ENCODE measurements at regions not wholly inside any gene's neighbourhood (a gene's known extent, or its start where the extent isn't known, plus 50 kb on each side); places are given as distances from the start of the nearest gene placed in this dataset.

- intact Hi-C loops (cut with micrococcal nuclease), result no loop called here
- no peak for DNase-seq
- H3K9me3 Mint-ChIP-seq, result no peaks in the 10 kb centered on the region
- H3K4me1 Mint-ChIP-seq, result no peaks in the 10 kb centered on the region
- H3K4me3 Mint-ChIP-seq, result no peak overlapping the region
- no peaks in the 10 kb centered on the region for H3K36me3 Mint-ChIP-seq (ENCODE audit: low read depth)
- H3K27me3 Mint-ChIP-seq, result peaks cover 19% of the 10 kb centered on the region
- no peak overlapping the region for H3K27ac Mint-ChIP-seq
Observed at GRCh38 chr2:199679883-199680282, 171.1 kb downstream of the FTCDNL1 start.

GRCh38 chr2:199677881-199678280 is 173.1 kb downstream of the FTCDNL1 start:
- H3K4me1 Mint-ChIP-seq, result no peaks in the 10 kb centered on the region
- H3K27me3 Mint-ChIP-seq, result peaks cover 19% of the 10 kb centered on the region
- H3K9me3 Mint-ChIP-seq, result no peaks in the 10 kb centered on the region
- no peak overlapping the region for H3K27ac Mint-ChIP-seq
- no peak overlapping the region for H3K4me3 Mint-ChIP-seq
- no peak for DNase-seq
- H3K36me3 Mint-ChIP-seq (ENCODE audit: low read depth), result no peaks in the 10 kb centered on the region
- intact Hi-C loops (cut with micrococcal nuclease), result no loop called here

GRCh38 chr2:199668645-199669044 is 182.3 kb downstream of the FTCDNL1 start:
- intact Hi-C loops (cut with micrococcal nuclease), result no loop called here
- H3K27me3 Mint-ChIP-seq, result peaks cover 7% of the 10 kb centered on the region
- no peak overlapping the region for H3K4me3 Mint-ChIP-seq
- no peaks in the 10 kb centered on the region for H3K36me3 Mint-ChIP-seq (ENCODE audit: low read depth)
- no peaks in the 10 kb centered on the region for H3K4me1 Mint-ChIP-seq
- H3K27ac Mint-ChIP-seq, result no peak overlapping the region
- DNase-seq, result no peak
- H3K9me3 Mint-ChIP-seq, result no peaks in the 10 kb centered on the region

- intact Hi-C loops (cut with micrococcal nuclease), result no loop called here
- Mint-ChIP-seq H3K36me3 (ENCODE audit: low read depth) (no peaks in the 10 kb centered on the region), H3K27ac (no peak overlapping the region), H3K4me1 (no peaks in the 10 kb centered on the region), H3K27me3 (peaks cover 15% of the 10 kb centered on the region), H3K9me3 (no peaks in the 10 kb centered on the region), H3K4me3 (no peak overlapping the region)
- no peak for DNase-seq
Observed at GRCh38 chr2:199663157-199663556, 187.8 kb downstream of the FTCDNL1 start.

GRCh38 chr2:199662255-199662654 is 188.7 kb downstream of the FTCDNL1 start:
- Mint-ChIP-seq H3K9me3 (peaks cover 4% of the 10 kb centered on the region), H3K27me3 (peaks cover 23% of the 10 kb centered on the region), H3K4me3 (no peak overlapping the region), H3K27ac (no peak overlapping the region), H3K36me3 (ENCODE audit: low read depth) (no peaks in the 10 kb centered on the region), H3K4me1 (no peaks in the 10 kb centered on the region)
- DNase-seq, result no peak
- intact Hi-C loops (cut with micrococcal nuclease), result no loop called here

- no peaks in the 10 kb centered on the region for H3K36me3 Mint-ChIP-seq (ENCODE audit: low read depth)
- peaks cover 4% of the 10 kb centered on the region for H3K9me3 Mint-ChIP-seq
- DNase-seq, result no peak
- H3K4me3 Mint-ChIP-seq, result no peak overlapping the region
- no peak overlapping the region for H3K27ac Mint-ChIP-seq
- H3K27me3 Mint-ChIP-seq, result peaks cover 29% of the 10 kb centered on the region
- H3K4me1 Mint-ChIP-seq, result no peaks in the 10 kb centered on the region
- intact Hi-C loops (cut with micrococcal nuclease), result no loop called here
Observed at GRCh38 chr2:199660167-199660566, 190.8 kb downstream of the FTCDNL1 start.

GRCh38 chr2:199659207-199659606 is 191.8 kb downstream of the FTCDNL1 start:
- Mint-ChIP-seq H3K4me1 (no peaks in the 10 kb centered on the region), H3K36me3 (ENCODE audit: low read depth) (no peaks in the 10 kb centered on the region), H3K9me3 (peaks cover 4% of the 10 kb centered on the region), H3K27me3 (peaks cover 29% of the 10 kb centered on the region), H3K27ac (no peak overlapping the region), H3K4me3 (no peak overlapping the region)
- peak; percentile 56 for DNase-seq
- intact Hi-C loops (cut with micrococcal nuclease), result no loop called here

GRCh38 chr2:199646439-199646838 is 188.7 kb upstream of the SATB2 start:
- H3K9me3 Mint-ChIP-seq, result no peaks in the 10 kb centered on the region
- intact Hi-C loops (cut with micrococcal nuclease), result no loop called here
- no peaks in the 10 kb centered on the region for H3K4me1 Mint-ChIP-seq
- H3K27me3 Mint-ChIP-seq, result peaks cover 2% of the 10 kb centered on the region
- H3K36me3 Mint-ChIP-seq (ENCODE audit: low read depth), result no peaks in the 10 kb centered on the region
- no peak overlapping the region for H3K27ac Mint-ChIP-seq
- no peak for DNase-seq
- no peak overlapping the region for H3K4me3 Mint-ChIP-seq

- intact Hi-C loops (cut with micrococcal nuclease), result no loop called here
- Mint-ChIP-seq H3K36me3 (ENCODE audit: low read depth) (no peaks in the 10 kb centered on the region), H3K27ac (no peak overlapping the region), H3K4me1 (no peaks in the 10 kb centered on the region), H3K9me3 (no peaks in the 10 kb centered on the region), H3K27me3 (peaks cover 1% of the 10 kb centered on the region), H3K4me3 (no peak overlapping the region)
- no peak for DNase-seq
Observed at GRCh38 chr2:199631129-199631528, 173.4 kb upstream of the SATB2 start.

GRCh38 chr2:199629301-199629700 is 171.6 kb upstream of the SATB2 start:
- intact Hi-C loops (cut with micrococcal nuclease), result no loop called here
- H3K4me1 Mint-ChIP-seq, result no peaks in the 10 kb centered on the region
- peaks cover 1% of the 10 kb centered on the region for H3K27me3 Mint-ChIP-seq
- H3K36me3 Mint-ChIP-seq (ENCODE audit: low read depth), result no peaks in the 10 kb centered on the region
- no peak for DNase-seq
- no peak overlapping the region for H3K27ac Mint-ChIP-seq
- H3K9me3 Mint-ChIP-seq, result no peaks in the 10 kb centered on the region
- H3K4me3 Mint-ChIP-seq, result no peak overlapping the region

GRCh38 chr2:199627417-199627816 is 169.7 kb upstream of the SATB2 start:
- Mint-ChIP-seq H3K9me3 (no peaks in the 10 kb centered on the region), H3K27ac (no peak overlapping the region), H3K4me3 (no peak overlapping the region), H3K36me3 (ENCODE audit: low read depth) (no peaks in the 10 kb centered on the region), H3K4me1 (no peaks in the 10 kb centered on the region), H3K27me3 (peaks cover 1% of the 10 kb centered on the region)
- DNase-seq, result no peak
- intact Hi-C loops (cut with micrococcal nuclease), result no loop called here

GRCh38 chr2:199624958-199625357 is 167.2 kb upstream of the SATB2 start:
- Mint-ChIP-seq H3K4me3 (no peak overlapping the region), H3K27me3 (peaks cover 4% of the 10 kb centered on the region), H3K27ac (no peak overlapping the region), H3K4me1 (no peaks in the 10 kb centered on the region), H3K9me3 (no peaks in the 10 kb centered on the region), H3K36me3 (ENCODE audit: low read depth) (no peaks in the 10 kb centered on the region)
- intact Hi-C loops (cut with micrococcal nuclease), result no loop called here
- DNase-seq, result no peak

- Mint-ChIP-seq H3K27ac (no peak overlapping the region), H3K36me3 (ENCODE audit: low read depth) (no peaks in the 10 kb centered on the region), H3K4me3 (no peak overlapping the region), H3K4me1 (no peaks in the 10 kb centered on the region), H3K27me3 (peaks cover 1% of the 10 kb centered on the region), H3K9me3 (no peaks in the 10 kb centered on the region)
- intact Hi-C loops (cut with micrococcal nuclease), result no loop called here
- no peak for DNase-seq
Observed at GRCh38 chr2:199612509-199613130, 154.9 kb upstream of the SATB2 start.

- Mint-ChIP-seq H3K36me3 (ENCODE audit: low read depth) (no peaks in the 10 kb centered on the region), H3K27ac (no peak overlapping the region), H3K4me3 (no peak overlapping the region), H3K9me3 (no peaks in the 10 kb centered on the region), H3K27me3 (peaks cover 10% of the 10 kb centered on the region), H3K4me1 (peaks cover 5% of the 10 kb centered on the region)
- DNase-seq, result no peak
- intact Hi-C loops (cut with micrococcal nuclease), result no loop called here
Observed at GRCh38 chr2:199607914-199608313, 150.2 kb upstream of the SATB2 start.

- no peak overlapping the region for H3K27ac Mint-ChIP-seq
- peaks cover 18% of the 10 kb centered on the region for H3K27me3 Mint-ChIP-seq
- peaks cover 5% of the 10 kb centered on the region for H3K4me1 Mint-ChIP-seq
- no peak for DNase-seq
- no peak overlapping the region for H3K4me3 Mint-ChIP-seq
- H3K36me3 Mint-ChIP-seq (ENCODE audit: low read depth), result no peaks in the 10 kb centered on the region
- intact Hi-C loops (cut with micrococcal nuclease), result no loop called here
- no peaks in the 10 kb centered on the region for H3K9me3 Mint-ChIP-seq
Observed at GRCh38 chr2:199606193-199606780, 148.5 kb upstream of the SATB2 start.
